HG02759 (cell line): ENCODE measurements at regions not wholly inside any gene's neighbourhood (a gene's known extent, or its start where the extent isn't known, plus 50 kb on each side); places are given as distances from the start of the nearest gene placed in this dataset.
"Not testable (repeated sequence)": the region's sequence is repeated elsewhere in the genome, so short reads cannot be mapped to it uniquely, and the experiment has no call there.

ENCODE experiments used
- ATAC-seq: cut with Tn5 transposase; IDR thresholded peaks from one replicate; pipeline ENCODE4 v1.9.1; 2021; ENCODE audit warnings: mild to moderate bottlenecking, moderate library complexity; ENCODE audit not compliant: unreplicated experiment

DNA sequence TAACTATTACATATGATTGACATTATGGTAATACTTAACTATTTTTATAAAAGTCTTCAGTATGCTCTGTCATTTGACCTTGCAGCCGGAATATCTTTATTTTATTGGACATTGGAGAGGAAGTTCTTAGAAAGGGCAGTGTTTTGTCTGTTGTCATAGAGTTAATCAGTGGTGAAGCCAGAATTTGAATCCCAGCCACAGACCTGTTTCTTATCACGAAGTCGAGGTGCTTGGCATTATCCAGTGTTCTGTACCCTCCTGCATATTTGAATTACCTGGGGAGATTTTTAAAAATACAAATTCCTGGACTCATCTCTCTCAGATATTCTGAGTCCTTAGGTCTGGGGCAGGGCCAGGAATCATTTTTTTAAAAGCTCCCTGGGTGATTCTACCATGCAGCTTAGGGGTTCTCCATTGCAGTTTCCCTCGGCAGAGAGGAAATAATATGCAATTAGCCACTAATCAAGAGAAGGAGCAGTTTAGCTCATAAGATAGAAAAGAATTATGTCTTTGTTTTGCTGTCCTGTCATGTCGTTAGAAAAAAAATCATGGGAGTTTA, 195.6 kb upstream of the CFAP20DC start:
- ATAC-seq: no peak

DNA sequence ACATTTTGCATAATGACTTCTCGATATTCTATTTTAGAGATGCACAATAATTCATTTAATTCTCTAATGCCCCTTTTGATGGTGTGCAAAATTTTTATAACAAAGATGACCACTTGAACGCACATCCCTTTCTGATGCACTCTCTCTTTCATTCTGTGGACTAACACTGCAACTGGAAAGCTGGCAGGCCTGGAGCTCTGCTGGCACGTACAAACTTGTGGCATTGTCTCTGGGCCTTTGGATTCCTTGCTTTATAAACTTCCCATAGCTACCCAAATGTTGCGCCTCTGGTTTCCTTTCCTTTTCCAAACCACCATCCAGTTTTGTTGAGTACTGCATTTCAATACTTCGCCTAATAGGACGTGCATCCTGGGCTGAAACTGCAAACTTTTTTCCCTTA, 194.5 kb upstream of the CFAP20DC start:
- ATAC-seq: no peak

DNA sequence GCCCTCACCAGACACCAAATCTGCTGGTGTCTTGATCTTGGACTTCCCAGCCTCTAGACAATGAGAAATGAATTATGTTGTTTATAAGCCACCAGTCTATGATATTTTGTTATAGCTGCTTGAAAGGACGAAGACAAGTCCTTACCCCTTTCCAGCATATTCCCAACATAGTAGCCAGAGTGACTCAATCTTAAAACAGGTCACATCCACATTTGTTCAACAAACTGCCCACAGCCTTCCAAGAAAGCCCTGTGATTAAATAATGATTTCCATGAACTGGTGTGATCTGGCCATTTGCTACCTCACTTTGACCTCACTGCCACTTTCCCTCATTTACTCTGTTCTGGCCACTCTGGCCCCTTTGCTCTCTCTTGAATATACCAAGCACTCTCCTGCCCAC, 193.7 kb upstream of the CFAP20DC start:
- ATAC-seq: no peak

DNA sequence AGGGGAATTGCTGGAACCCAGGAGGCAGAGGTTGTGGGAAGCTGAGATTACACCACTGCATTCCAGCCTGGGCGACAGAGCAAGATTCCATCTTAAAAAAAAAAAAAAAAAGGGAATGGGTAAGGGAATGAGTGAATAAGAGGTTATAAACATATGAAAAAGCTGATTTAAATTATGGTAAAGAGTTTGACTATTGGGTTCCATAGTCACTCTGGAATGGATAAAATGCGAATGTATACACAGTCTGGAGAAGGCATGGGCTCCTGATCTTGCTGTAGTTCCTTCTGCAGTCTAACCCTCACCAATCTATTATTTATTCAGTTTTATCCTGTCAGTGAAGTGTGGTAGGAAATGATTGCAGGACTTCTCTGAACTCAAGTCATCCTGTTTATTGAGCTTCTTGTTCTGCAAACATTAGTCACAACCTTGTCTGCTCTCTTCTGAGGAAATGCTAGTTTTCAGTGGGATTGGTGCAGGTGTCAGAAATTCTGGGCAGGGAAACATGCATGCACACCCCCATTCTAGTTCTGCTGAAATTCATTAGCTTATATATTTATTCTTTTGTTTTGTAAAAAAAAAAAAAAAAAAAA, 190.9 kb upstream of the CFAP20DC start:
- ATAC-seq: no peak

DNA sequence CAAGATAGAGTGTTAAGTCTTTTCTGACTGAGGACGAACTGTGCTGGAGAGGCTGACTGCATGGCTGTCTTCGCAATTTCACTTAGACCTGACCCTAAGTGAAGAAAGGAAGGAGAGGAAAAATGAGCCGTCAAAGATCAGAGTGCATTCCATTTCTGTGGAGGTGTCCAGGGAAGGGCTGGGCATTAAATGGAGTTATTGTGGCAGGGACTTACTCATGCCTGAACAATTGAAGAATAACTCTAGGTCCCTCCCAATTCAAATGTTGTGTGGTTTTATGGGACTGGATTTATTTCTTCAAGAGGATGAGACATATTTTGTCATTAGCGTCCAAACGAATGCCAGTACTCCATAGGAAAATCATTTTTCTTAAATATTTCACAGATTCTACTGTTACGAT, 187.3 kb upstream of the CFAP20DC start:
- ATAC-seq: no peak

DNA sequence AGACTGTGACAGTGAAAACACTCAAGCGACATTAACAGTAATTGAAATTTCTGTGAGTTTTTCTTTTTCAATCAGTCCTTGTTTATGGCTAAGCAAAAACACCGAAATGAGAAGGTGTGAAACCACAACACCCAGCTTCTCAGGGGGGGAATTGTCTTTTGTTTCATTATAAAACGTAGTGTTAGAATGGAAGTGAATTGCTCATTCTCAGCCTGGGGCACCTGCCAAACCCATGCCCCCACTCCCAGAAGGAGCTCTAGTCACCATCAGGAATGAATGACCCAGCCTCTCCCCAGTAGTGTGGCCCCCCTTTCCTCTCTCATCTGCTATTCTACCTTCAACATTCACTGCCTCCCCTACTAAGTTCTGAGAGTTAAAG, 185.8 kb upstream of the CFAP20DC start:
- peak; percentile 73 for ATAC-seq

DNA sequence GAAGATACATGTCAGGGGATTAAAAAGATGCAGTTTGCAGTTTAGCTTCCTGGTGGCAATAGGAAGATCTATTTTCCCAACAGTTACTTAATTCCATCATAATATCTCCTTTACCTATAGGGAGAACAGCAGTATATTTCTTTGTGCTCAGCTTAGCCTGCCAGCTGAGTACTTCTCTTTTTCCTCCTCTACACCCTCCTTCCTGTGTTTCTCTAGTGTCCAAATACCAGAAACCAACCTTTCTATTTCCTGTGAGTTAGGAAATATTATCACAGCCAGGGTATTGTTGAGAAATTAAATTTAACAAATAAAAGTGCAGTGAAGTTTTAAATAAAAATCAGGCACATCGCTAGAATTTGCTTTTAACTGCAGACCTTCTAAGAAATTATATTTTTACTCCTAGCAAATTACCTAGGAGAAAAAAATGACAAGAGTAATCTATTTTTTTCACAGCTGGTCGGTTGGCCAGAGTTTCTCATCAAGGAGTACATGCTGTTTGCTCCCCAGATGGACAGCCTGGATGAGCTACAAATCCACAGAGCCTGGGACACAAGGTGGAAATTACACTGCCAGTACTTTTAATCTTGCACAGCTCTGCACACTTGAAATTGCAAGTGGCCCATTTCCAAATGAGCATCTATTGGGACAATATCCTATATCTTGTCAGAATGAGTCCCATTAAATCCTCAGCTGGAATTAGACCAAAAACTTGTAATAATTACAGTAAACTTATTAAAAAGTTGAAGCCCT, 185.2 kb upstream of the CFAP20DC start:
- ATAC-seq: no peak

DNA sequence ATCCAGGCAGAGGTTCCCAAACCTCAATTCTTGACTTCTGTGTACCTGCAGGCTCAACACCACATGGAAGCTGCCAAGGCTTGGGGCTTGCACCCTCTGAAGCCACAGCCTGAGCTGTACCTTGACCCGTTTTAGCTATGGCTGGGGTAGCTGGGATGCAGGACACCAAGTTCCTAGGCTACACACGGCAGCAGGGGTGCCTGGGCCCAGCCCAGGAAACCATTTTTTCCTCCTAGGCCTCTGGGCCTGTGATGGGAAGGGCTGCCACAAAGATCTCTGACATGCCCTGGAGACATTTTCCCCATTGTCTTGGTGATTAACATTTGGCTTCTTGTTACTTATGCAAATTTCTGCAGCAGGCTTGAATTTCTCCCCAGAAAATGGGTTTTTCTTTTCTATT, 180.6 kb upstream of the CFAP20DC start:
- not testable (repeated sequence) for ATAC-seq

DNA sequence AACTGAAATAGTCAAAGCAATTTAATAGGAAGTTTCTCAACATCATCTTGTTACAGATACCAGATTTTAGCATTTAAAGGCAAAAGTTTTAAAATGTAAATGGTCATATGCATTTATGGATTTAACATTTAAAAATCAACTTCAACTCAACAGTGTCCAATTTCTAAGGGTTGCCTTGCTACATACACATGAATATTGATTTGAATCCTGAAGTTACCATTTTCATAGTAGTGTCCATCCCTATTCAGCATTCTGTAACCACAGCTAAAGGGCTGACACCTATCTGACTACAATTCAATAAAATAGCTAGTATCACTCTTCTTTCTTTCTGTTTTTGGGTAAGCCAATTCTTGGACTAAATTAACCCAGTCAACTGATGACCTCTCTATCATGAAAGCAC, 164.0 kb upstream of the CFAP20DC start:
- no peak for ATAC-seq

DNA sequence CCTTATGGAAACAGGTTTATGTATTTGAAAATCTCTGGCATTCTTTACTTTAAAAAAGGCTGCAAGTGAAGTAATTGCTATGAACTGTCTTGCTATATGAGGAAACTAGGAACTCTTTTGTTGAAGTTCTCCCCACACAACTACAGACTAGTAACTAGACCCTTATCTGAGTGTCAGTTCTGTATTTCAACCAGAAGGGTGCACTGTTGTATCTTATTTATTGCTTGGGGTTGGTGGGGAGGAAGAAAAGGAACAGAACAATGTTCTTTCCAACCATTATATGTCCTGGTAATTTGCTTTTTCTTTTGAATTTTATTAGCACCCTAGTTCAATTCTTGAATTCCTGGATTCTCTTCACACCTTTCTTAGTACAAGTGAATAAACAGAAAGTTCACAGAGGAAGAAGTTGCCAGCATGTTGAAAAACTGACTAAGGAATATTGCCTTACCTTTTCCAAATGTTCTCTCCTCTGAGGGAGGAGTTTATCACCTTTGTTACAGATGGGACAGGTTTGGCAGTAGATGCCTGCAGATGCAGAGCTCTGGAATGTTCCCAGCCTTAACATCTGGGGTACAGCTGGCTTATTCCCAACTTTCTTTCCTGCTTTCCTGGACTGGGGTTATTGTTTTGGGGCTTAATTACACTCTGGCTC, 162.4 kb upstream of the CFAP20DC start:
- ATAC-seq: peak; percentile 71

DNA sequence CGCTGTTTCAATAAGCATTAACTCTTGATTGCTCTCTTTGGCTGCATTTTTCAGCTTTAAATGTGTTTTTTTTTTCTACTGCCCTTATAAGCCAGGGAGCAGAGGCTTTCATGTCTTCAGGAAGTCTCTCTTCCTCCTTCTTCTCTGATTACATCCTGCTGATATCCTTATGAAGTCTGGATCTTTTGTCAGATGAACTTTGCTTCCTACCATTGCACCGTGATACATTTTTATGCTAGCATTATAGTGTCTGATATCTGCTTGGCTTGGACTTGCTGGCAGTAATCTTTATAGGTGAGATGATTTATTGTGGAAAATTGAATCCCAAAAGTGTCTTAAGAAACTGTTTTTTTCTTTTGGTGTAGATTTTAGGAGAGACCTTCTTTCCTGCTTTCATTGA, 160.4 kb upstream of the CFAP20DC start:
- no peak for ATAC-seq

DNA sequence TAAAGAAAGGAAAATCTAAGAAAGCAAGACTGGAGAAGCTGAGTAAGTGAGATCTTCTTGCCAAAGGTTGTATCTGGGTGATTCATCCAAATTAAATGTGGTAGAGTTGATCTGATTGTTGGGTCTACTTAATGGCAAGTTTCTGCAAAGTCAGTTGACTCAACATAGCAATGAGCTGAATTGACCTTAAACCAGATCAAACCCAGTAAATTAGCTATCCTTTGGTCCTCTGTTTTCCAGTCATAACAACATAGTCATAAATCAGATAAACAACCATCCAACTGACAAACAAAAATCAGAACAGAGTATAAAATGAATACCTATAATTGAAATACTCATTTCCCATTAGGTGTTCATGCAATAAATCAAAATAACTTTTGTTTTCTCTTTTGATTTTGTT, 142.6 kb upstream of the CFAP20DC start:
- ATAC-seq: no peak

DNA sequence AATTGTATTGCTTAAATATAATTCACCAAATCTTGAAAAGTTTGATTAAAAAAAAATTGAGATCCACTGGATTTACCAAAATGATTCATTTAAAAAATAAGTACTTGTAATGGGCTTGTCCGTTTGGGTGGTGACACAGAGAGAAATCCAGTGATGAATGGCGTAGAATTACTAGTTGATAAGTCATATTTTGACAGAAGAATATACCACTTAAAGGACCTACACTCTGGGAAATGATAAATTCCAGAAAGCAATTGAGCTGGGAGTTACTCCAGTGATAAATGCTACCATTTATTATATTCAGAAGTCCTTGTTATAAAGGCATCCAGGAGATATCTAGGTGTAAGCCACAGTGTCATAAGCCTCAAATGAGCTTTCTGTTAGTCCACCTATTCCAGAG, 141.8 kb upstream of the CFAP20DC start:
- ATAC-seq: no peak

DNA sequence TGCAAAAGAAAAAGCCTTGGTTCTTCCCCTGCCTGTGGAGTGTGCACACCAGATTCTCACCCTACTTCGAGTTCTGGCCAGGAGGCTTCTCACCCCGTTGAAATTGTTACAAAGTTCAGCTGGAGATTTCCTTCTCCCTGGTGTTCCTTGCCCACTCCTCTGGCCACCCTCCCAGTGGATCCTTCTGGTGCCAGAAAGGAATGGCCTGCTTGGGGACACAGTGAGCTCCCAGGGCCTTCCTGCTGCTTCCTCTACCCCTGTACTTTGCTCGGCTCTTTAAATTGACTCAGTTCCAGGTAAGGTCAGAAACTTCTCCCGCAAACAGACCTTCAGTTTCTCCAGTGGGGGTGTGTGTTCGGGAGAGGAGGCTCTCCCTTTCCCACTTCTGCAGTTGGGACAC, 140.1 kb upstream of the CFAP20DC start:
- no peak for ATAC-seq

DNA sequence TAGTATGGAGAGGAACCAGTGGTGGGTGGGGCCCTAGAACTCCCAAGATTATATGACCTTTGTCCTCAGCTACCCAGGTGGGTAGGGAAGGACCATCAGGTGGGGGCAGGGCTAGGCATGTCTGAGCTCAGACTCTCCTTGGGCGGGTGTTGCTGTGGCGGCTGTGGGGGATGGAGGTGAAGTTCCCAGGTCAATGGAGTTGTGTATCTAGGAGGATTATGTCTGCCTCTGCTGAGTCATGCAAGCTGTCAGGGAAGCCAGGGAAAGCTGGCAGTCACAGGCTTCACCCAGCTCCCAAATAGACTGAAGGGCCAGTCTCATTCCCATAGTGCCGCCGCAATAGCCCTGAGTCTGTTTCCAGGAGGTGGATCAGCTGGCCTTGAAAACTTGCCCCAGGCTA, 139.7 kb upstream of the CFAP20DC start:
- ATAC-seq: no peak

DNA sequence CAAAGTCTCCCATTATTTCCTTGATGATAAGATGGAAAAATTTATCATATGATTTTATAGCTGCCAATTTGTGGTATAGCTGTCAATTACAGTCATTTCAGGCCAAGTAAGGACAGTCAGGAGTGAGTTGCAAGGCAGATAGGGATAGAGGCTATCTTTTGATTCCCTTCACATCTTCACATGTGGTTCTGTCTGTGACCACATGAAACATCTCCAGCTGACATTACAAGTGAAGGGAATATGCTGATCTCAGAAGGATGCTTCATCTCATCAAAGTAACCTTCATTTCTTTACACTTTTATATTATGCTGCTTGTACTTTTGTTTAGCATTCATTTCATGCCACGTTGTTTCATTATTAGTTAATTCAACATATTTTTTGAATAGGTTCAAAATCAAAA, 136.9 kb upstream of the CFAP20DC start:
- no peak for ATAC-seq

DNA sequence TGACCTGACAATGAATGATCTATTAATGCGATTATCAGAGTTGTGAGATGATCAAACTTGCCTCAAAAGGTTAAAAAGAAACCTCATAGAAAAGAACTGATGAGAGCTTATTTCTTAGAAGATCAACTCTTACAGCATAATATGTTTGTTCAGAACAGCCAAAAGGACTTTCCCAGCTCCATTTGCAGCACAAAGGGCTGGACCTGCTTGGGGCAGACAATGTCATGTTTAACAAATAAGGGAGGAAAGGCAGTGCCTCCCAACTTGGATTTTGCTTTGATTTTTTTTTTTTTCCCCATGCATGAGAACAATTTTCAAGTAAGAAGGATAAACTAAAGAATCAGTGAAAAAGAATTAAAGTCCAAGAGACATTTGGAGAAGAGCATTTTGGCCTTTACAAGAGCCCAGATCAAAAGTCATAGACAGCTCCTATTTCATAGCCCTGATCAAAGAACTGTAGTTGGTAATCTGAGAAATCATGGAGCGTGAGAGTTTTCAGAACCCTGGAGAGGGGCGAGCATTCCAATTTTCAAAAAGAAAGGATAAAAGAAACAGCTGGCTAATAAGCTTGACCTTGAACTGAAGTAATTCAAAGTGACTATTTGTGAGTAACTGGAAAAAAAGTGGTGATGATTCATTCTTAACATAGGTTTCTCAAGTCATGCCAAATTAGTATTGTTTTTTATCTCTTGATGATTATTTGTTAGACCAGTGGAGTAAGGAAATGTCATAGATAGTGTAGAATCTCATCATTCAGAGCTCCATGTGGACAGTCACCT, 136.0 kb upstream of the CFAP20DC start:
- ATAC-seq: no peak

DNA sequence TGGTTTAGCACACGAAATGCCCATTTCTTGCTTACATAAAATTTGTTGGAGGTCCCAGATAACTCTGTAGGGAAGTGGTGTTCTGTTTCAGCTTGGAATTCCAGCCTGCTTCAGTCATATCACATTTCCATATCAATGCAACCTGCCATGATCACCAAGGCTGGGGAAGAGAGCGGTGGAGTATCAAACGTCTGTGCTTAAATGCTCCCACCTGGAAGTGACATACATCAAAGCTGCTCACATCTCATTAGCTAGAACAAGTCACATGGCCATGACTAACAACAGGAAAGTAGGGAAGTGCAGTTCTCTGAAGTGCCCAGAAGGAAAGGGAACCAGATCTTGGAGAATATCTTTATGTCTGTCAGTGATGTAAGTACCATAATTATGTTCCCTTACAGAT, 130.2 kb upstream of the CFAP20DC start:
- ATAC-seq: no peak

DNA sequence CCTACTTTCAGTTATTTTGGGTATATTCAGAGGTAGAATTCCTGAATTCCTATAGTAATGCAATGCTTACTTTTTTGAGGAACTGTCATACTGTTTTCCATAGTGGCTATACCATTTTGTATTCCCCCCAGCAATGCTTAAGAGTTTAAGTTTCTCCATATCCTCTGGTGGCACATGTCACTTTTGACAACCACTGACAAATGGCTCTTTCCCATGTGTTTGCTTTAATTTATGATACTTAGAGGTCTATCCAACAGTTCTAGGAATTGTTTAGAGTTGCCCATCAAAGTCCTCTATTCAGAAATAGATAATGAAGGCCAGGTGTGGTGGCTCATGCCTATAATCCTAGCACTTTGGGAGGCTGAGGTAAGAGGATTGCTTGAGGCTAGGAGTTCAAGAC, 128.9 kb upstream of the CFAP20DC start:
- ATAC-seq: no peak

DNA sequence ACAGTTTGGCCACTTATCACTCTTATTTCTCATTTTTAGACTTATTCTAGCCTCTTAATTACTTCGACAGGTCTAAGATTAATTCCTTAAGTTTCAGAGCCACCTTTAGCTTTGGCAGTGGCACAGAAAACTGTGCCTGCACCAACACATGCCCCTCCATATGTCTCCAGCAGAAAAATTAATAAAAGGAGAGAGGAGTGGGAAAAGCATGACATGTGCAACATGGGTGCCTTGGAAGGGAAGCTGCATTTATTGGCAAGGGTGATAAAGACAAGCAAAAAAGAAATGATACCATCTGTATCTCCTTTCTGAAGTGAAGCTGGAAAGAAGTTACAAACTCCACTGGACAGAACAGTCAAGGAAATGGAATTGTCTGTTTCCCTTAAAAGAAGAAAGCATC, 121.7 kb upstream of the CFAP20DC start:
- ATAC-seq: no peak

DNA sequence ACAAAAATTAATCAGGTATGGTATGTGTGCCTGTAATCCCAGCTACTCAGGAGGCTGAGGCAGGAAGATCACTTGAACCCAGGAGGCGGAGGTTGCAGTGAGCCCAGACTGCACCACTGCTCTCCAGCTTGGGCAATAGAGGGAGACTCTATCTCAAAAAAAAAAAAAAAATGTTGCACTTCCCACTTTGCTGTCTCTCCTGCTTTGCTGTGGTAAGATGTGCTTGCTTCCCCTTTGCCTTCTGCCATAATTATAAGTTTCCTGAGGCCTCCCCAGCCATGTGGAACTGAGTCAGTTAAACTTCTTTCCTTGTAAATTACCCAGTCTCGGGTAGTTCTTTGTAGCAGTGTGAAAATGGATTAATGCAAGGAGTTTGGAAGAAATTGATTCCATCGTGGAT, 120.3 kb upstream of the CFAP20DC start:
- not testable (repeated sequence) for ATAC-seq
